ENCODE measurements at regions not wholly inside any gene's neighbourhood (a gene's known extent, or its start where the extent isn't known, plus 50 kb on each side); places are given as distances from the start of the nearest gene placed in this dataset.

- H3K4me1 ChIP-seq (ENCODE audit: insufficient read depth, low read length), result no peaks in the 10 kb centered on the region
- no peaks in the 10 kb centered on the region for H3F3A ChIP-seq (ENCODE audit: low read length, unreplicated experiment)
- ChIA-PET POLR2A (ENCODE audit: unreplicated experiment) (no interaction called here), CTCF (no interaction called here)
- H3K9me3 ChIP-seq (ENCODE audit: low read length), result no peaks in the 10 kb centered on the region
- no TSS peak for BruUV-seq (replicated peaks)
- H3K4me3 ChIP-seq (ENCODE audit: low read length), result no peak overlapping the region
- DNase-seq, result no peak
- H3K9me2 ChIP-seq (replicated peaks; ENCODE audit: low read length), result no peaks in the 10 kb centered on the region
- no peak overlapping the region for H3K9ac ChIP-seq (ENCODE audit: low read length)
- H3K4me2 ChIP-seq (ENCODE audit: low read length), result no peak overlapping the region
- H2AFZ ChIP-seq (ENCODE audit: low read length), result no peak overlapping the region
- H3K27me3 ChIP-seq (ENCODE audit: low read length), result no peaks in the 10 kb centered on the region
- TF ChIP-seq EZH2phosphoT487 (IDR thresholded peaks at IDR 0.05; ENCODE audit: borderline replicate concordance, low read length) (no peak), EZH2 (IDR thresholded peaks at IDR 0.05; ENCODE audit: low read length, unreplicated experiment) (no peak), CTCF (conservative IDR thresholded peaks at IDR 0.05; ENCODE audit: low read depth, low read length) (no peak)
- ATAC-seq, result no peak
- H3K36me3 ChIP-seq (ENCODE audit: low read depth, low read length), result no peaks in the 10 kb centered on the region
- no peaks in the 10 kb centered on the region for H4K20me1 ChIP-seq (ENCODE audit: low read length)
- H3K79me2 ChIP-seq (ENCODE audit: low read length), result no peaks in the 10 kb centered on the region
- intact Hi-C loops (cut with micrococcal nuclease), result no loop called here
- no peak overlapping the region for H3K27ac ChIP-seq (ENCODE audit: low read length)
These were observed 1474.0 kb upstream of the TMEFF2 start for GRCh38 chr2:193668557-193669323.

- H3F3A ChIP-seq (ENCODE audit: low read length, unreplicated experiment), result no peaks in the 10 kb centered on the region
- H3K27me3 ChIP-seq (ENCODE audit: low read length), result no peaks in the 10 kb centered on the region
- H2AFZ ChIP-seq (ENCODE audit: low read length), result no peak overlapping the region
- intact Hi-C loops (cut with micrococcal nuclease), result no loop called here
- DNase-seq, result no peak
- no peaks in the 10 kb centered on the region for H3K79me2 ChIP-seq (ENCODE audit: low read length)
- no peaks in the 10 kb centered on the region for H4K20me1 ChIP-seq (ENCODE audit: low read length)
- ChIA-PET POLR2A (ENCODE audit: unreplicated experiment) (no interaction called here), CTCF (no interaction called here)
- H3K9me2 ChIP-seq (replicated peaks; ENCODE audit: low read length), result no peaks in the 10 kb centered on the region
- H3K4me2 ChIP-seq (ENCODE audit: low read length), result no peak overlapping the region
- ATAC-seq, result no peak
- no peak for TF ChIP-seq EZH2 (IDR thresholded peaks at IDR 0.05; ENCODE audit: low read length, unreplicated experiment)
- TF ChIP-seq CTCF (conservative IDR thresholded peaks at IDR 0.05; ENCODE audit: low read depth, low read length), result no peak
- no peak for TF ChIP-seq EZH2phosphoT487 (IDR thresholded peaks at IDR 0.05; ENCODE audit: borderline replicate concordance, low read length)
- H3K27ac ChIP-seq (ENCODE audit: low read length), result no peak overlapping the region
- no peak overlapping the region for H3K4me3 ChIP-seq (ENCODE audit: low read length)
- no peak overlapping the region for H3K9ac ChIP-seq (ENCODE audit: low read length)
- H3K36me3 ChIP-seq (ENCODE audit: low read depth, low read length), result no peaks in the 10 kb centered on the region
- BruUV-seq (replicated peaks), result no TSS peak
- H3K9me3 ChIP-seq (ENCODE audit: low read length), result no peaks in the 10 kb centered on the region
- no peaks in the 10 kb centered on the region for H3K4me1 ChIP-seq (ENCODE audit: insufficient read depth, low read length)
These were observed 1433.2 kb upstream of the TMEFF2 start for GRCh38 chr2:193627927-193628272.

GRCh38 chr2:193627187-193627926 is 1432.6 kb upstream of the TMEFF2 start:
- no peaks in the 10 kb centered on the region for H3K9me3 ChIP-seq (ENCODE audit: low read length)
- no peak for TF ChIP-seq EZH2phosphoT487 (IDR thresholded peaks at IDR 0.05; ENCODE audit: borderline replicate concordance, low read length)
- no peak for TF ChIP-seq CTCF (conservative IDR thresholded peaks at IDR 0.05; ENCODE audit: low read depth, low read length)
- no peak for TF ChIP-seq EZH2 (IDR thresholded peaks at IDR 0.05; ENCODE audit: low read length, unreplicated experiment)
- no peaks in the 10 kb centered on the region for H3K36me3 ChIP-seq (ENCODE audit: low read depth, low read length)
- H3K9me2 ChIP-seq (replicated peaks; ENCODE audit: low read length), result no peaks in the 10 kb centered on the region
- no peak overlapping the region for H3K4me2 ChIP-seq (ENCODE audit: low read length)
- ChIA-PET POLR2A (ENCODE audit: unreplicated experiment) (no interaction called here), CTCF (no interaction called here)
- no peaks in the 10 kb centered on the region for H4K20me1 ChIP-seq (ENCODE audit: low read length)
- H3K27me3 ChIP-seq (ENCODE audit: low read length), result no peaks in the 10 kb centered on the region
- H3F3A ChIP-seq (ENCODE audit: low read length, unreplicated experiment), result no peaks in the 10 kb centered on the region
- no peak for ATAC-seq
- BruUV-seq (replicated peaks), result no TSS peak
- no peak overlapping the region for H3K4me3 ChIP-seq (ENCODE audit: low read length)
- intact Hi-C loops (cut with micrococcal nuclease), result no loop called here
- no peak overlapping the region for H2AFZ ChIP-seq (ENCODE audit: low read length)
- H3K27ac ChIP-seq (ENCODE audit: low read length), result no peak overlapping the region
- DNase-seq, result no peak
- H3K4me1 ChIP-seq (ENCODE audit: insufficient read depth, low read length), result no peaks in the 10 kb centered on the region
- no peaks in the 10 kb centered on the region for H3K79me2 ChIP-seq (ENCODE audit: low read length)
- no peak overlapping the region for H3K9ac ChIP-seq (ENCODE audit: low read length)
